CD14-positive monocyte (primary cell): ENCODE measurements at regions not wholly inside any gene's neighbourhood (a gene's known extent, or its start where the extent isn't known, plus 50 kb on each side); places are given as distances from the start of the nearest gene placed in this dataset.

Source experiments
- DNase-seq, 3 donors: peaks; one replicate each; pipeline ENCODE4 v3.0.0-alpha.2; 2011 to 2022
- H2AFZ ChIP-seq: 2 replicates; pipeline ENCODE4 v1.6.0; 2012; ENCODE audit warnings: mild to moderate bottlenecking, low read depth, low read length, inconsistent platforms; ENCODE audit not compliant: insufficient read depth, poor library complexity, severe bottlenecking
- H3K27ac ChIP-seq, 2 donors: 1 replicate in 1 of 2; 2 replicates in 1 of 2; pipeline ENCODE4 v1.5.1; 2012 to 2013; ENCODE audit warnings: low read length in 2 of 2, control low read depth in 1 of 2, inconsistent platforms in 1 of 2, low read depth in 1 of 2, mild to moderate bottlenecking in 1 of 2
- H3K27me3 ChIP-seq, 2 donors: one replicate each; pipeline versions ENCODE4 v1.6.0 to v1.6.1; 2011 to 2013; ENCODE audit warnings: low read length in 2 of 2; ENCODE audit not compliant: control insufficient read depth in 2 of 2, insufficient read depth in 2 of 2
- H3K36me3 ChIP-seq, 2 donors: replicated peaks in 1 of 2; 1 replicate in 1 of 2; 2 replicates in 1 of 2; pipeline versions ENCODE4 v1.5.1 to v1.6.1; 2012 to 2013; ENCODE audit warnings: low read length in 2 of 2, control low read depth in 1 of 2, inconsistent platforms in 1 of 2, mild to moderate bottlenecking in 1 of 2; ENCODE audit not compliant: insufficient read depth in 2 of 2, control insufficient read depth in 1 of 2
- H3K4me1 ChIP-seq, 2 donors: 1 replicate in 1 of 2; 2 replicates in 1 of 2; pipeline versions ENCODE4 v1.5.1 to v1.6.1; 2012 to 2013; ENCODE audit warnings: low read length in 2 of 2, control low read depth in 1 of 2, inconsistent platforms in 1 of 2, mild to moderate bottlenecking in 1 of 2, moderate library complexity in 1 of 2; ENCODE audit not compliant: insufficient read depth in 2 of 2, control insufficient read depth in 1 of 2
- H3K4me2 ChIP-seq: replicated peaks from 2 replicates; pipeline ENCODE3; 2012; ENCODE audit warnings: low read length, moderate library complexity, mild to moderate bottlenecking; ENCODE audit not compliant: poor library complexity, severe bottlenecking; ENCODE audit errors: extremely low read depth
- H3K4me3 ChIP-seq, 3 experiments: fragments of 200-600 bp in 1 of 3; sonication (generic) in 1 of 3; replicated peaks in 1 of 3; 1 replicate in 2 of 3; 2 replicates in 1 of 3; pipeline ENCODE4 v1.5.1; 2011 to 2013; ENCODE audit warnings: low read length in 3 of 3, mild to moderate bottlenecking in 3 of 3, control low read depth in 2 of 3, low read depth in 2 of 3, inconsistent platforms in 1 of 3, moderate library complexity in 1 of 3
- H3K79me2 ChIP-seq: 2 replicates; pipeline ENCODE4 v1.6.0; 2012; ENCODE audit warnings: mild to moderate bottlenecking, control low read depth, inconsistent platforms, low read length, moderate library complexity; ENCODE audit not compliant: insufficient read depth
- H3K9ac ChIP-seq: 2 replicates; pipeline ENCODE4 v1.6.0; 2017; ENCODE audit warnings: low read length, mild to moderate bottlenecking; ENCODE audit not compliant: insufficient read depth, poor library complexity, severe bottlenecking
- H3K9me3 ChIP-seq, 2 donors: replicated peaks in 1 of 2; 1 replicate in 1 of 2; 2 replicates in 1 of 2; pipeline versions ENCODE4 v1.5.1 to v1.6.1; 2012 to 2013; ENCODE audit warnings: low read length in 2 of 2, control low read depth in 1 of 2; ENCODE audit not compliant: control insufficient read depth in 1 of 2, insufficient read depth in 1 of 2
- H4K20me1 ChIP-seq: 2 replicates; pipeline ENCODE4 v1.6.0; 2012; ENCODE audit warnings: mild to moderate bottlenecking, low read length, control low read depth, moderate library complexity; ENCODE audit not compliant: insufficient read depth
- H3K27ac Mint-ChIP-seq, 7 donors: one replicate each; pipeline ENCODE4 v1.8.0; 2020; ENCODE audit warnings: mild to moderate bottlenecking in 7 of 7, mixed read lengths in 7 of 7, moderate library complexity in 6 of 7, inconsistent platforms in 2 of 7
- H3K27me3 Mint-ChIP-seq, 3 donors: one replicate each; pipeline ENCODE4 v1.8.0; 2021 to 2022; ENCODE audit warnings: low read depth in 3 of 3, mild to moderate bottlenecking in 3 of 3, mixed read lengths in 3 of 3, moderate library complexity in 3 of 3, inconsistent platforms in 1 of 3
- H3K36me3 Mint-ChIP-seq, 2 donors: one replicate each; pipeline ENCODE4 v1.8.0; 2020; ENCODE audit warnings: mixed read lengths in 2 of 2, inconsistent platforms in 1 of 2, mild to moderate bottlenecking in 1 of 2
- H3K4me1 Mint-ChIP-seq: one replicate; pipeline ENCODE4 v1.8.0; 2020; ENCODE audit warnings: mild to moderate bottlenecking, mixed read lengths
- H3K4me3 Mint-ChIP-seq, 2 donors: one replicate each; pipeline ENCODE4 v1.8.0; 2020; ENCODE audit warnings: mild to moderate bottlenecking in 2 of 2, mixed read lengths in 2 of 2, moderate library complexity in 1 of 2
- H3K9me3 Mint-ChIP-seq, 7 donors: one replicate each; pipeline ENCODE4 v1.8.0; 2020 to 2022; ENCODE audit warnings: mixed read lengths in 7 of 7, mild to moderate bottlenecking in 6 of 7, moderate library complexity in 6 of 7, inconsistent platforms in 2 of 7
- WGBS: methylation state at CpG from one replicate; pipeline ENCODE4 v1.1.5; 2013; ENCODE audit warnings: missing lambda C conversion rate; ENCODE audit not compliant: insufficient coverage; 5-methylcytosine and 5-hydroxymethylcytosine counted together
- intact Hi-C, 2 donors: fragments of 100-400 bp; cut with micrococcal nuclease; formaldehyde crosslinking; loops; one replicate each; pipeline versions ENCODE4 v1.15.0 to v1.15.1; 2023
- TF ChIP-seq, protein P1 (sequence below): fragments of 200-600 bp; IDR thresholded peaks from one replicate; pipeline ENCODE4 v1.8.0; 2022; ENCODE audit warnings: antibody characterized with exemption, mild to moderate bottlenecking

DNA sequence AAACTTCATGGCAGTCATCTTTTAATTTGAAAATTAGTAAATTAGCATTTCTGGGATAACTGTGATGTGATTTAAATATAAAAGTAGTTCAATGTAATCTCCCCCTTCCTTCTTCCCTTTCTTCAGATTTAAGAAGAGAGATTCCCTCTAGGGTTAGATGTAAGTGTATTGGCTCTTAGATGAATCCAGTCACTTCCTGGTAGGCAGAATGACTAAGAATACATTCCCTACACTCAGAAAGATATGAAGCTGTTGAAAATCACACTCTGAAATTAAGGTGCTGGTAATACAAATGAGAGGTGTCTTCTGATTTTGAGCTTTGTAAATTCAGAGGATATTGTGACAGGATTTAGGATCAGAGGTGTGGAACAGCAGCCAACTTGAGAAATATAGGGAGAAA, 71.6 kb downstream of the TDRD15 start:
- Histone ChIP-seq H4K20me1 (no peaks in the 10 kb centered on the region), H3K27me3 (peaks cover 0 to 3% of the 10 kb centered on the region in 2 donors), H3K27ac (no peak overlapping the region), H3K79me2 (no peaks in the 10 kb centered on the region), H3K36me3 (no peaks in the 10 kb centered on the region), H3K9ac (no peak overlapping the region), H3K4me2 (no peak overlapping the region), H3K4me3 (no peak overlapping the region), H3K9me3 (no peaks in the 10 kb centered on the region), H2AFZ (no peak overlapping the region), H3K4me1 (no peaks in the 10 kb centered on the region)
- TF ChIP-seq, protein P1, sequence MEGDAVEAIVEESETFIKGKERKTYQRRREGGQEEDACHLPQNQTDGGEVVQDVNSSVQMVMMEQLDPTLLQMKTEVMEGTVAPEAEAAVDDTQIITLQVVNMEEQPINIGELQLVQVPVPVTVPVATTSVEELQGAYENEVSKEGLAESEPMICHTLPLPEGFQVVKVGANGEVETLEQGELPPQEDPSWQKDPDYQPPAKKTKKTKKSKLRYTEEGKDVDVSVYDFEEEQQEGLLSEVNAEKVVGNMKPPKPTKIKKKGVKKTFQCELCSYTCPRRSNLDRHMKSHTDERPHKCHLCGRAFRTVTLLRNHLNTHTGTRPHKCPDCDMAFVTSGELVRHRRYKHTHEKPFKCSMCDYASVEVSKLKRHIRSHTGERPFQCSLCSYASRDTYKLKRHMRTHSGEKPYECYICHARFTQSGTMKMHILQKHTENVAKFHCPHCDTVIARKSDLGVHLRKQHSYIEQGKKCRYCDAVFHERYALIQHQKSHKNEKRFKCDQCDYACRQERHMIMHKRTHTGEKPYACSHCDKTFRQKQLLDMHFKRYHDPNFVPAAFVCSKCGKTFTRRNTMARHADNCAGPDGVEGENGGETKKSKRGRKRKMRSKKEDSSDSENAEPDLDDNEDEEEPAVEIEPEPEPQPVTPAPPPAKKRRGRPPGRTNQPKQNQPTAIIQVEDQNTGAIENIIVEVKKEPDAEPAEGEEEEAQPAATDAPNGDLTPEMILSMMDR: no peak
- Mint-ChIP-seq H3K4me1 (no peaks in the 10 kb centered on the region), H3K36me3 (no peaks in the 10 kb centered on the region), H3K9me3 (peaks cover 0 to 7% (median 1%) of the 10 kb centered on the region in 7 donors), H3K27ac (no peak overlapping the region), H3K27me3 (peaks cover 0 to 19% (median 5%) of the 10 kb centered on the region in 3 donors), H3K4me3 (no peak overlapping the region)
- intact Hi-C loops: no loop called here
- DNase-seq: no peak

DNA sequence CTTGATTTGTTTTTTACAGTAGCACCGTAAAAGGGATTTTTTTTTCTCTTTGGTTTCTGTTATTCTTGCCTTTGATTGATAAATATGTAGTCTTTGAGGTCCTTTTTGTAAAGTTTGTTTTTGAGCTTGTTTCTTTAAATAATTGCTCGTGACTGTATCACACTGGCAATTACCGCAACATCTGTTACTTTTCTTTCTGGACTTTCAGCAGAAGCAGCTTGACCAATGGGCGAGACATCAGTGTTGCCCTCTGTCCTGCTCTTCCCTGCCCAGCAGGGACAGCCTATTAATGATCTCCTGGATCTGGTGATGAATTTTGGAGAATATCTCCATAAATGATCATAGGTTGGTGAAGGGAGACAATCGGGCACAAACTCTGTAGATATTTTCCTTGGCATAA, 74.9 kb downstream of the TDRD15 start:
- peaks cover 0 to 3% of the 10 kb centered on the region in 2 donors for H3K27me3 ChIP-seq
- H3K4me2 ChIP-seq: no peak overlapping the region
- TF ChIP-seq, protein P1: no peak
- H3K4me3 ChIP-seq: no peak overlapping the region
- H3K79me2 ChIP-seq: no peaks in the 10 kb centered on the region
- H3K27ac Mint-ChIP-seq: no peak overlapping the region
- intact Hi-C loops: no loop called here
- H4K20me1 ChIP-seq: no peaks in the 10 kb centered on the region
- no peaks in the 10 kb centered on the region for H3K36me3 Mint-ChIP-seq
- H3K4me1 ChIP-seq: no peaks in the 10 kb centered on the region
- H3K9ac ChIP-seq: no peak overlapping the region
- H3K9me3 Mint-ChIP-seq: peaks cover 0 to 3% (median 0%) of the 10 kb centered on the region in 7 donors
- DNase-seq: no peak
- no peaks in the 10 kb centered on the region for H3K4me1 Mint-ChIP-seq
- peaks cover 7 to 27% (median 8%) of the 10 kb centered on the region in 3 donors for H3K27me3 Mint-ChIP-seq
- H3K4me3 Mint-ChIP-seq: no peak overlapping the region
- no peaks in the 10 kb centered on the region for H3K36me3 ChIP-seq
- H3K27ac ChIP-seq: no peak overlapping the region
- no peaks in the 10 kb centered on the region for H3K9me3 ChIP-seq
- no peak overlapping the region for H2AFZ ChIP-seq
- WGBS: 93% methylated on average over 4 of the region's 5 CpGs
